ENCODE measurements at regions not wholly inside any gene's neighbourhood (a gene's known extent, or its start where the extent isn't known, plus 50 kb on each side); places are given as distances from the start of the nearest gene placed in this dataset.

DNA sequence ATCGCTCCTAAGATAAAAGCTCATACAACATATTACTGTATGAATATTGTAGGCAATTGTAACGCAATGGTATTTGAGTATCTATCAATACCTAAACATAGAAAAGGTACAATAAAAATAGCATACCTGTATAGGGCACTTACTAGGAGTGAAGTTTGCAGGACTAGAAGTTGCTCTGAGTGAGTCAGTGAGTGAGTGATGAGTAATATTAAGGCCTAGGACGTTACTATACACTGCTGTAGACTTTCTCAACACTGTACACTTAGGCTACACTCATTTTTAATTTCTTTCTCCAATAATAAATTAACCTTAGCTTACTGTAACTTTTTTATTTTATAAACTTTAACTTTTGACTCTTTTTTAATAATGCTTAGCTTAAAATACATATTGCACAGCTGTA, 546.9 kb downstream of the HACE1 start:
- TF ChIP-seq, protein P1, sequence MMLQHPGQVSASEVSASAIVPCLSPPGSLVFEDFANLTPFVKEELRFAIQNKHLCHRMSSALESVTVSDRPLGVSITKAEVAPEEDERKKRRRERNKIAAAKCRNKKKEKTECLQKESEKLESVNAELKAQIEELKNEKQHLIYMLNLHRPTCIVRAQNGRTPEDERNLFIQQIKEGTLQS (IDR thresholded peaks at IDR 0.05): no peak
- TF ChIP-seq CTCF (IDR thresholded peaks at IDR 0.05; ENCODE audit: low read depth, low read length, missing input control) (no peak), MAX (IDR thresholded peaks at IDR 0.05) (no peak), NR2F2 (IDR thresholded peaks at IDR 0.05) (no peak), TAF1 (conservative IDR thresholded peaks at IDR 0.05) (no peak), EGR1 (IDR thresholded peaks at IDR 0.05; ENCODE audit: low read depth in 2 of 2) (no peak), RAD21 (IDR thresholded peaks at IDR 0.05) (no peak), YY1 (IDR thresholded peaks at IDR 0.05) (no peak), HNF4A (conservative IDR thresholded peaks at IDR 0.05) (no peak), SP1 (IDR thresholded peaks at IDR 0.05) (no peak)
- TF ChIP-seq, protein P2, sequence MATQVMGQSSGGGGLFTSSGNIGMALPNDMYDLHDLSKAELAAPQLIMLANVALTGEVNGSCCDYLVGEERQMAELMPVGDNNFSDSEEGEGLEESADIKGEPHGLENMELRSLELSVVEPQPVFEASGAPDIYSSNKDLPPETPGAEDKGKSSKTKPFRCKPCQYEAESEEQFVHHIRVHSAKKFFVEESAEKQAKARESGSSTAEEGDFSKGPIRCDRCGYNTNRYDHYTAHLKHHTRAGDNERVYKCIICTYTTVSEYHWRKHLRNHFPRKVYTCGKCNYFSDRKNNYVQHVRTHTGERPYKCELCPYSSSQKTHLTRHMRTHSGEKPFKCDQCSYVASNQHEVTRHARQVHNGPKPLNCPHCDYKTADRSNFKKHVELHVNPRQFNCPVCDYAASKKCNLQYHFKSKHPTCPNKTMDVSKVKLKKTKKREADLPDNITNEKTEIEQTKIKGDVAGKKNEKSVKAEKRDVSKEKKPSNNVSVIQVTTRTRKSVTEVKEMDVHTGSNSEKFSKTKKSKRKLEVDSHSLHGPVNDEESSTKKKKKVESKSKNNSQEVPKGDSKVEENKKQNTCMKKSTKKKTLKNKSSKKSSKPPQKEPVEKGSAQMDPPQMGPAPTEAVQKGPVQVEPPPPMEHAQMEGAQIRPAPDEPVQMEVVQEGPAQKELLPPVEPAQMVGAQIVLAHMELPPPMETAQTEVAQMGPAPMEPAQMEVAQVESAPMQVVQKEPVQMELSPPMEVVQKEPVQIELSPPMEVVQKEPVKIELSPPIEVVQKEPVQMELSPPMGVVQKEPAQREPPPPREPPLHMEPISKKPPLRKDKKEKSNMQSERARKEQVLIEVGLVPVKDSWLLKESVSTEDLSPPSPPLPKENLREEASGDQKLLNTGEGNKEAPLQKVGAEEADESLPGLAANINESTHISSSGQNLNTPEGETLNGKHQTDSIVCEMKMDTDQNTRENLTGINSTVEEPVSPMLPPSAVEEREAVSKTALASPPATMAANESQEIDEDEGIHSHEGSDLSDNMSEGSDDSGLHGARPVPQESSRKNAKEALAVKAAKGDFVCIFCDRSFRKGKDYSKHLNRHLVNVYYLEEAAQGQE (IDR thresholded peaks at IDR 0.05): no peak

Data from liver (tissue), 3 donors.